ENCODE measurements at regions not wholly inside any gene's neighbourhood (a gene's known extent, or its start where the extent isn't known, plus 50 kb on each side); places are given as distances from the start of the nearest gene placed in this dataset.

- TF ChIP-seq EZH2 (IDR thresholded peaks at IDR 0.05; ENCODE audit: insufficient read depth, poor library complexity, severe bottlenecking) (no peak), EZH2phosphoT487 (IDR thresholded peaks at IDR 0.05; ENCODE audit: insufficient read depth, low read depth) (no peak)
Observed at GRCh38 chr18:10295751-10296150, 158.7 kb upstream of the APCDD1 start.

Data from GM23248 (cell line).